GM21529 (cell line): ENCODE measurements at regions not wholly inside any gene's neighbourhood (a gene's known extent, or its start where the extent isn't known, plus 50 kb on each side); places are given as distances from the start of the nearest gene placed in this dataset.
A peak's percentile ranks its signal among the peaks of the same experiment; 100 is the strongest.

ENCODE experiments used
- ATAC-seq: cut with Tn5 transposase; IDR thresholded peaks from one replicate; pipeline ENCODE4 v1.9.1; 2021; ENCODE audit not compliant: unreplicated experiment

DNA sequence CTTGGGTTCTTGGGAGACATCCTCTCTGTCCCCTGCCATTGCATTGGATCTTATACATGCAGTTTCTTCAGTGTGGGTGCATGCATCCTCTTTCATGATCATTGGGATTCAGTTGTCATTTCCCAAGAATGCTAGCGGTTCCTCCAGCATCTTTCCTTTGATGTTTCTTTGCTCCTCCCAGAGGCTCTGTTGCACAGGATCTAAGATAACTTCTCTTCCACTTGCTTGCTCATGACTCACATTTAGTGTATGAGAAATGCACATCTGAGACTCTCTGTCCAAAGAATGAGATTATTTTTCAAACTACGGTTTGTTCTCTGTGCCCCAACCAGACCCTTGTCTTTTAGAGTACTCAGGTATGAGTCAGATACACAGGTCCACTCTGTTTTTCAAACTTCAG is 197.1 kb downstream of the NDFIP2 start:
- no peak for ATAC-seq

GRCh38 chr13:79675931-79676660 is 195.1 kb downstream of the NDFIP2 start:
- ATAC-seq = no peak

GRCh38 chr13:79674765-79675515 is 194.0 kb downstream of the NDFIP2 start:
- no peak for ATAC-seq

DNA sequence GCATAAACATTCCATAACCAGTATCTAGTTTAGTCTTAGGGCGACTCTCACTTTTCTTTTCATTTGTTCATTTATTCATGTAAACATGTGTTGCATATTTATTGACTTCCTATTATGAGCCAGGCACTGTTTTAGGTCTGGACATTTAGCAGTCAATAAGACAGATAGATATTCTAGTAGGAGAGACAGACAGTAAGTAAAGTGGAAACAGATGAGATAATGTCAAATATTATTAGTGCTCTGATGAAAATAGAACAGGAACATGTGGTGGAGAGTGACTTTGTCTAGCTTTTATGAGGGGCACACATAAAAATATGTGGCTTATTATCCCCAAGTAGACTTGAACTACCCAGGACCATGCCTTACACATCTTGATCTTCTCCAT is 193.0 kb downstream of the NDFIP2 start:
- no peak for ATAC-seq

DNA sequence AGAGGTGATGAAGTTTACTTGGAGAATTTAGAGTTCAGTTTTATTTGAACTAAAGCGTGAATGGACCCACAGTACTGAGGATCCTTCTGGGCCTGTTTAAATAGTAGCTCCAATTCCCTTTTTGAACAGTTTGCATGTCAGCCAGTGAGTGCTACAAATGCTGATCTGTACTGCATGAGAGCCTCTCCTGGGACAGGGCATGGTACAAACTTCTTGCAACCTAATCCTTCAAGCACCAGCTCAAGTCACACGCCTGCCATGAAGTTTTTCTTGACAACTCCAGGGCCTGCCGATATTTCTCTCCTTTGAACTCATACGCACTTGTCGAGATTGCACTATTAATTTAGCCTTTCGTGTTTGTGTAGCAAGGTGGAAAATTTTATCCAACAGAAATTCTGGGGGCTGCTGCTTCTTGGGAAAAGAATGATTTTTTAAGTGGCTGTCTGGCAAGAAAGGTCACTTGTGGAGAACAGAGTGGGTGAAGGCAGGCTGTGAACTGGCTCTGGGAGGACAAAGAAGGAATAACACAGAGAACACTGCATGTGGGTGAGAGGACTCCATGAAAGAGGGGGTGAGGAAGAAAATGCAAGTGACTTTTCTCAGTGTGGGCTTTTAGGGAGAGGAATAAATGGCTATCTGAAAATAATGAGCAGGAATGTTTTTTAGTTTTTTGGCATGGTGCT is 192.5 kb downstream of the NDFIP2 start:
- no peak for ATAC-seq

- ATAC-seq = no peak
Observed at GRCh38 chr13:79671420-79671819, 190.5 kb downstream of the NDFIP2 start.

DNA sequence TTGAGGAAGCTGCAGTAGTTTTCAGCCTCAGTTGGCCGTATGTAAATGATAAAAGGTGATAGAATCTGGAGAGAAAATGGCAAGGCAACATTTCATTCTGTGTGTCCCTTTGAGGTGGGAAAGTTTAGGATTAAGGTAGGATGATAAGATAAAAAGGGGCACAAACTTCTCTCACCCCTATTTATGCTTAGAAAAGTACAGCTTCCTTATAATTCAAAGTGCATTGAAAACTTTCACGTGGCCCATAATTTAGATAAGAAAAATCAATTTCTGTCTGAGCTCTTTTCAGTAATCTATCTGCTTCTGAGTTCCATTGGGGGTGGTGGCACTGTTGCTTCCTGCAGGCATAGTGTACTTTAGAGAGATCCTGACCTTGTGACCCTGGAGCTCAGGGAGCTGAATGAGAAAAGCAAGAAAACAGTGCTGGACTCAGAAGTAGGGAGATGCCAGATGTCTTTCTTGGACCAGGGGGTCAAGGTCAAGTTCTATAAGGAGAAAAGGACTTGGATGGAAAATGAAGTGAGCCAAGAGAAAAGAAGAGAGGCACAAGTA is 187.3 kb downstream of the NDFIP2 start:
- ATAC-seq = no peak

GRCh38 chr13:79667771-79668170 is 186.8 kb downstream of the NDFIP2 start:
- no peak for ATAC-seq

GRCh38 chr13:79663977-79664636 is 183.2 kb downstream of the NDFIP2 start:
- no peak for ATAC-seq

- ATAC-seq = no peak
Observed at GRCh38 chr13:79663435-79663834, 182.5 kb downstream of the NDFIP2 start.

GRCh38 chr13:79662882-79663281 is 181.9 kb downstream of the NDFIP2 start:
- no peak for ATAC-seq

DNA sequence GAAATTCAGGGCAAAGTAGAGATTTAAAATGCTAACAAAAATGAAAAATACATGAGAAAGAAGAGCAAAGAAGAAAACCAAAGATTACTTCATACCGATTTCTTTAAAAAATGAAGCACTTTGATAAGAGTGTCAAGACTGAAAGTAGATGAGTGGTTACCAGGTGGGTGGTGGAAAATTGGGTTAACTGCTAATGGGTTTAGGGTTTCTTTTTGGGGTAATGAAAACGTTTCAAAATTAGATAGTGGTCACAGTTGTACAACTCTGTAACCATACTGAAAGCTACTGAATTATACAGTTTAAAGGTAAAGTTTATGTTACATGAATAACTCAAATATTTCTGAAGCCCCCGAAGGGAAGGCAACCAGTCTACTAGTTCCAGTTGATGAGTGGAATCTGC is 179.4 kb downstream of the NDFIP2 start:
- peak; percentile 73 for ATAC-seq

DNA sequence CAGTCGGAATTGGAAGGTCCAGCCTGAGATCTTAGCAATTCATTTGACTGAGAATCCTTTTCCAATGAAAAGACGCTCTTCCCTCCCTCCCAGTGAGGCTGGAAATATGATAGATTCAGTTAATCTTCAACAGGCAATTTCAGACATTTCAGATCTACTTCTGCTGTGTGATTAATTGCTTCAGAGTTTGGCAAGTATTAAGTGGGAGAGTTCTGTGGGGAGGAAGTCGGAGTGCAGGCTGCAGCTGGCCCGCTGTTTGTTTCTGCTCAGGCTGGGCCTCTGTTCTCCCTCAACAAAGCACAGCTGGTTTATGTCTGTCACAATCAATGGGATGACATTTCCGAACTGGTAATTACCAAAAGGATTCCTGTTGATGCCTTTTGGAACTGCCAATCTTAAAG is 178.2 kb downstream of the NDFIP2 start:
- ATAC-seq = no peak

DNA sequence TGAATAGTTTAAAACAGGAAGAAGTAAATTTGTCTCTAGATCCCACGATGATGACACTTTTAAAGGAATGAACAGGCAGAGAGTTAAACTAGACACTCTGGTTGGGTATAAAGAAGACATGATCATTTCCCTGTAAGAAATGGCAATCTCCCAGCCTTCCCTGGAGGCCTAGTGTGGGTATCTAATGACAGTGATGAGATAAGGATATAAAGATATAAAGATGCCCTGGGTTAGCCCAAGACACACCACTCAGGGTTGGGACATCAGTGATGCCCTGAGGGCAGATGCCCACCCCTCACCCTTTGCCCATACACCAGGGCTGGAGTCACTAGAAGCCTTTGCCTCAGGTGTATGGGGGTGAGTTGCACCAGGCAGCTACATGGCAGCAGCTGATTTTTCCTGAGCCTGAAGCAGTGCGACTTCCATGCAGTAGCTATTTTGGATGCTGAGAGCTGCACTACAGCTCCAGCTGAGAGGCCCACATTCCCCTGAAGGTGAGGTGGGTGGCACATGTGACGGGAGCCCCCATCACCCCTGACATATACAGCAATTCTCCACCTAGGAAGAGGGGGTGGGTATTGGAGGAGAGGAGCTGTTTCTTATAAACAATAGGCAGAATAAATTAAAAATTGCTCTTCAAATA is 177.5 kb downstream of the NDFIP2 start:
- ATAC-seq = no peak

DNA sequence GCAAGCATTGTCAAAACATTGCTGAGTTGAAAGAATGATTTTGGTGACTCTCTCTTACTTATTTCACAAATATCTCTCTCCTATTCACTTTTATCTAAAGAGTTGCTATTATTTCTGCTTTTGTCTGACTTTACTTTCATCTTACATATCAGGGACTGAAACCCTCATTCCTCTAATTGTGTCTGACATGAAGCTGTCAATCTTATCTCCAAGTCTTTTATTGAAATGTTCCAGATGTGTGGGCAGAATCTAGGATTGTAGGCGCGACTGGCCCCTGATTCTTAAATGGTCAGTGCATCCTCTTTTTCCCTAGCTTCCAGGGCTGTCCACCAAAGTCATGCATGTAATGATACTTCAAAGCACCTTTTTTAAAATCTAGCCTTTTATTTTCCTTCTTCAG is 174.6 kb downstream of the NDFIP2 start:
- no peak for ATAC-seq

DNA sequence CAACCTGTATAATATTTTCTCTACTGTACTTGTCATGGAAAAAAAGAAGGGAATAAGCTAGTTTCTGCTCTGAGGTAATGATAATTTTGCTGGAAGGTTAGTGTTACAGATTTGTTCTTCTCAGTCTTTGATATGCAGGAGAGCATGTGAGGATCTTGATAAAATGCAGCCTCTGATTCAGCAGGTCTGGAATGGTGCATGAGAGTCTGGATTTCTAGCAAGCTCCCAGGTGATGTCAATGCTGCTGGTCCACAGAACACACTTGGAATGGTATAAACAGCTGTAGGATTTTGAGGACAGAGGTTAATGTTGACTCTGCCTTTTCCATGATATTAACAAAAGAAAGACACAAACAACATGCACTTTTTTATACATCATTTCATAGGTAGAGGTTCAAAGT is 173.6 kb downstream of the NDFIP2 start:
- no peak for ATAC-seq

GRCh38 chr13:79650688-79651087 is 169.7 kb downstream of the NDFIP2 start:
- ATAC-seq = no peak

- no peak for ATAC-seq
Observed at GRCh38 chr13:79648191-79648590, 167.2 kb downstream of the NDFIP2 start.

DNA sequence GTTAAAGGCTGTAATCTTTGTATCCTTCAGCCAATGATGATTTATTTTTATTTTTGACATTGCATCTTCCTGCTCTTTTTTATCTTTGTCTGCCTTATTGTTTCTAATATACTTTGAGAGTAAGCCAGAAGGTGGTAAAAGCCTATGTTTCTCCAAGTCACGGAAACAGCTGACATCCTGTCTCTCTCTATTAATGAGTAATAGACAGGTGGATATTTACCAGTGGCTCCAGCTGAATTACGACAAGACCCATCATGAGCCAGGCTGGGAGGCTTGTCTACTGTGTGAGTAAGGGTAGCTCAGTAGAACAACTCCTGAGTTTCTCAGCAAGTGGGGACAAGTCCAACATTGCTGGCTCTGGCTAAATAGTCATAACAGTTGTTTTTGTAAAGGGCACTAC is 166.6 kb downstream of the NDFIP2 start:
- ATAC-seq = peak; percentile 49

GRCh38 chr13:79646880-79647279 is 165.9 kb downstream of the NDFIP2 start:
- no peak for ATAC-seq

DNA sequence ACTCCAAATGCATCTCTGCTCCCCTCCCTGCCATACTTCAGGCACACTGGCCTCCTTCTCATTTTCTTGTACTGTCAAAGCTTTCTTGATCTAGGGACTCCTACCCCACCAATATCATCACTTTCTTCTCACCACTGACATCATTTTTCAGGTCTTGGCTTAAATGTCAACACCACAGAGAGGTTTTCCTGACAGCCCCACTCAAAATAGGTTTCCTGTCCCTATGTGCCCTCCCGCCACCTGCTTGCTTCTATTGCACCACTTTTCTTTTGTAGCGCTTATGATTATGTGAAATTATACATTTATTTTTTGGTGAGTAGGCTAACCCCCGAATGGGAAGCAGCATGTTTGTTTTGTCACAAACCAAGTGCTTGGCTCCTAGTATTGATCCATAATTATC is 164.6 kb downstream of the NDFIP2 start:
- ATAC-seq = no peak
